Suppressor macrophage (primary cell): ENCODE measurements at regions not wholly inside any gene's neighbourhood (a gene's known extent, or its start where the extent isn't known, plus 50 kb on each side); places are given as distances from the start of the nearest gene placed in this dataset.

Source experiments
- DNase-seq, 4 experiments: peaks; one replicate each; pipeline ENCODE4 v3.0.0-alpha.2; 2020 to 2022

DNA sequence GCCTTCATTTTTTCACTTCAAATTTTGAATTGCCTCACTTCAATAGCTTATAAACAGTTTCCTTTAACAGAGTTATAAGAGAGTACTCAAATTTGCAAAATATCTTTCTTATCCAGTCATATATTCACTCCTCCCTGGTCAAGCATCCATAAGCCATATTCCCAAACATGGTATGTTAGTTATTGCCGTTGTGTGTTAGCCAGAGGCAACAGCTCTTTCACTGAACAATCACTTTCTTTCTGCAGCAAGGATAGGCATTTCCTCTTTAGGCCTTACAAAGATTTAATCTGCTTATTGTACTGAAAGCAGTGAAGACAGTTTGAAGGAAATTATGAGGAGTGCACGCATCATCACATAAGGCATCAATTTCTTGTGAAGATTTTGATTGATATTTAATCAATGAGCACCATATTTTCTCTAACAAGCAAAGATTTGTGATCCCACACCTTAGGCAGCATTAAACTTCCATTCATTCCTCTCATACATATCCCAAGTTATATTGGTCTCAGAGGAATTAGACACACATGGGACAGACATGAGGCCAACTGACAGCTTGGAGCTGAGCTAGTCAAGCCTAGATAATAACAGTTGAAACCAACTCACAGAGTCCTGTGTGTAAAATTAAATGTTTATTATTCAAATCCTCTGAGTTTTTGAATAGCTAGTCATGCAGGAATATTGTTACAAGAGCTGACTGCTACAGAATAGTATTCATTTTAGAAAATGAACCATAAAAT is 80.0 kb upstream of the EPHA6 start:
- no peak for DNase-seq

DNA sequence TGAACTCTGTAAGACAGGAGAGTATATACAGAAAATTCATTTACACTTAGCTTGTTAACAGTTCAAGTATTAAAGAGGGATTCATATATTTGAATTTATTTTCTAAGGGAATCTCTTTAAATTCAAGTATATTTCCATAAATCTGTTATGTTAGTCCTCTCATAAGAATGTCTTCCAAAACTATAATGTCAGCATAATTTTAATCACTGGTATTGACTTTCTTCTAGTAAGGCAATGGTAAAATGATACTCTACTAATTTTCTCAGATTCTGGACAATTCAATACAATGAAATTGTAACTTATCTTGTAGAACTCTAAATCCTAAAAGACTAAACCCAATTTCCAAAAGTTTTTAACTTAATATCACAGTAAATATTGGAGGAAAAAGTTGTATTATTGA is 66.3 kb upstream of the EPHA6 start:
- DNase-seq: no peak

DNA sequence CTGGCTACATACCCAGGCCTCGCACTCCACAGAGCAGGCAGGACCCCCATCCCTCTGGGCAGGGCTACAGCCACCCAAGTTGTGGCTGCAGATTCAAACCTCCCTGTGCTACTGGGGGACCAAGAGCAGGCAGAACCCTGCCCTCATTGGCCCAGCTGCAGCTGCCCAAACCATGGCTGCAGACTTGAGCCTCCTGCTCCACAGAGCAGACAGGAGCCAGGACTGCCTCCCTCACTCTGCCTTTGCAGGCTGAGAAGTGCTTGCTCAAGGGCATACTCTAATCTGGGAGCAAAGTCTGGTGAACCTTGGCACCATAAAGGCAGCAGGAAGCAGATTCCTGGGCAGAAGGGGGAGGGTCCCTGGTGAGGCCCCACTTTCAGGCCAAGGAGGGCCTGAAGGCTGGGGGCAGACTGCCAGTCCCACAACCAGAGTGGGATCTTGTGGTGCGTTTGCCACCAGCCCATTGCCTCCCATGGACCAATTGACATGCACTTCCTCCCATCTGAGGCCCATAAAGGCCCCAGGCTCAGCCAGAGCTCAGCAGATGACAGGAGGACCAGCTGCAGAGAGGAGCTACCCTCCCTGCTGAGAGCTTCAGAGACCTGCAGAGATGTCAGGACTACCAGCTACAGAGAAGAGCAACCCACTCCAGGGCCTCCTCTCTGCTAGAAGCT is 64.2 kb upstream of the EPHA6 start:
- no peak for DNase-seq

DNA sequence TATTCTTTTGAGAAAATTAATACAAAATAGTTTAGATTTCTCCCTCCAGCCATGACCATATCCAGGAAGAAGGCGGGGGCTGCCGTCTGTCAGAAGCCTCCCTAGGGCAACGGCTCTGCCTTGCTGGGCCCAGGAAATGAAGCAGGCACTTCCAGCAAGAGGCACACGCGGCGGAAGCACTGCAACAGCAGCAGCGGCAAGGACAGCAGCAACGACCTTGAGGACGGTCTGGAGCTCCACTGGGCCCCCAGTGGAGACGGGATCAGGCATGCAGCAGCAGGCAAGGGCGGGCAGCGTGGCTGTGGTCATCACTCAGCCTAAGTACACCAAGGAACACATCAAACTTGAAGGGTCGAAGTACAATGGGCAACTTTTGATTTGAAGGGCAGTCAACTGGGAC is 61.3 kb upstream of the EPHA6 start:
- no peak for DNase-seq

DNA sequence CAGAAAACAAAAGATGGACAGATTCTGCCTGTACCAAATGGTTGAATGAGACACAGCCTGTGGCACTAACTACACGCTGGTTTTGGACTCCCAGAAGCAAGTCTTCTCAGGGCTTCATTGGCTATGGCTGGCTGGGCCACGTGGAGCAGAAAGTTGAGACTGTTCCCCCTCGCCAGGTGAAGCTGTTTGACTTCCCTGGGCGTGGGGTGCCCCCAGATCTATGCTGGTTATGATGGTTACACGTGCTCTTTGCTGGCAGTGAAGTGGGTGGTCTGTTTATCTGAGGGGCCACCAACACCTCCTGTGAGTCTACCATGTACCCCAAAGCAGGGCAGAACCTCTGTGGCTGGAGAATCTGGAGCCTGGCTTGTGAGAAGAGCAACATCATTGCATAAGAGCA is 60.3 kb upstream of the EPHA6 start:
- no peak for DNase-seq

DNA sequence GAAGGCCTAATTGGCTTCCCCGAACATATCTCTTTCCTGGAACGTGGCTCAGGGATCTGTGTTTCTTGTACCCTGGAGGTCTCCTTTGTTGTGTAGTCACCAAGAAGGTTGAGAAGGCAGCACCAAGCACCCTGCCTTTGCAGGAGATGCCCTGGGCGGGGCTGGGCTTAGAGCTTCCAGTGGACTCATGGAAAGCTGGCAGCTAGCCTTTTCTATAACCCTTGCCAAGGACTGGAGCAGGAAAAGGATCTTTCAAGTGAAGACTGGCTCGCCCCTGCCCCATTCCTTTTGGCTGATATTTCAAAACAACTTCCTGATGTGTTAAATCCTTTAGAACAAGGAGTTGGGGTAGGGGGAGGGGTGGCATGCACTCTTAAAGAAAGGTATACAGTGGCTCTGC is 58.9 kb upstream of the EPHA6 start:
- DNase-seq: no peak

DNA sequence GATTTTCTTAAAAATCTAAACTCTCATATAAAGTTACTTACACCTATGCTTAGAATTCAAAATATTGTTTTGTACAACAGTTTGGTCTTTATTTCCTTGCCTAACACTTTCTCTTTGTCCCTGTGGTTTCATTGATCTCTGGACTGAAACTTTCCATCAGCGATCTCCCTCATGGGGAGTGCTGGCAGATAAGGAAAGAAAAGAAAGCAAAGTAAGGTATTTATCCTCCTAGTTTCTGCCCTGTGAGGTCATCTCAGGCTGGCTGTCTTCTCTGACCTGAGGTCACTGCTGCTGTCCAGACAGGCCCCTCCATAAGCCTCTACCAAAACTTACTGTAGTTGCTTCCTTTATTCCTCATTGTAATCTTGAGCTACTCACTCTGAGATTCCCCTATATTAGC is 57.9 kb upstream of the EPHA6 start:
- no peak for DNase-seq

DNA sequence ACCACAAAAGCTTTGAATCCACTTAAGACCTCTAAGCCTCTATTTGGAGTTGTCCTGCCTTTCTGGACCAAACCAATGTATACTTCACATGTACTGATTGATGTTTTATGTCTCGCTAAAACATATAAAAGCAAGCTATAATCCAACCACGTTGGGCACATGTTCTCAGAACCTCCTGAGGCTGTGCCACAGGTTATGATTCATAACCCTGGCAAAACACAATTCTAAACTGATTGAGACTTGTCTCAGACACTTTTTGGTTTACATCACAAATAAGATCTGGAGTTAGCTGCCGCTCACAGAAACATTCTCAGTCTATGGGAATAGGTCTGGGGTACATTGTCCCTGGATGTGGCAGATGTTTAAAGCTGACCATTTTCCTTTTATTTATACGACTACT is 53.4 kb upstream of the EPHA6 start:
- DNase-seq: no peak
